WTC11 (cell line): ENCODE measurements at regions not wholly inside any gene's neighbourhood (a gene's known extent, or its start where the extent isn't known, plus 50 kb on each side); places are given as distances from the start of the nearest gene placed in this dataset.

Source experiments
- ATAC-seq: fragments of 200-7000 bp; cut with Tn5 transposase; 2 replicates; pipeline ENCODE4 v1.10.0; 2021; ENCODE audit warnings: mild to moderate bottlenecking, moderate library complexity
- CTCF ChIA-PET: fragments of 300-600 bp; sonication (Branson Sonifier 250); formaldehyde crosslinking; loops from one replicate; lab custom pipeline; 2021; ENCODE audit warnings: antibody characterized with exemption; lab: Charles Lee
- POLR2A ChIA-PET: fragments of 350-600 bp; sonication (Branson Sonifier 250); formaldehyde crosslinking; loops from one replicate; lab custom pipeline; 2021; ENCODE audit warnings: antibody characterized with exemption; lab: Charles Lee
- DNase-seq: peaks from one replicate; pipeline ENCODE4 v3.0.0; 2021; ENCODE audit warnings: low spot score
- H3K27ac Mint-ChIP-seq: 2 replicates; pipeline ENCODE4 v1.8.0; 2021; ENCODE audit warnings: mixed read lengths
- H3K27me3 Mint-ChIP-seq: 2 replicates; pipeline ENCODE4 v1.8.0; 2021; ENCODE audit warnings: low read depth, mild to moderate bottlenecking, moderate library complexity, mixed read lengths
- H3K36me3 Mint-ChIP-seq: 2 replicates; pipeline ENCODE4 v1.8.0; 2021; ENCODE audit warnings: mixed read lengths
- H3K4me1 Mint-ChIP-seq: 2 replicates; pipeline ENCODE4 v1.8.0; 2022; ENCODE audit warnings: mixed read lengths
- H3K4me3 Mint-ChIP-seq: 2 replicates; pipeline ENCODE4 v1.8.0; 2021; ENCODE audit warnings: mild to moderate bottlenecking, moderate library complexity, mixed read lengths
- H3K9me3 Mint-ChIP-seq: 2 replicates; pipeline ENCODE4 v1.8.0; 2021; ENCODE audit warnings: mixed read lengths
- CBFB ChIP-seq: sonication (generic); formaldehyde crosslinking; IDR thresholded peaks from 2 replicates; pipeline ENCODE4 v1.8.1; 2022; ENCODE audit warnings: mild to moderate bottlenecking, low read depth, missing genetic modification reagents
- CREM ChIP-seq: sonication (generic); formaldehyde crosslinking; IDR thresholded peaks from 2 replicates; pipeline ENCODE4 v1.8.1; 2022; ENCODE audit warnings: mild to moderate bottlenecking, missing genetic modification reagents, moderate library complexity
- E2F5 ChIP-seq: sonication (generic); formaldehyde crosslinking; IDR thresholded peaks from 2 replicates; pipeline ENCODE4 v1.8.1; 2022; ENCODE audit warnings: mild to moderate bottlenecking, moderate library complexity, missing genetic modification reagents
- EMX1 ChIP-seq: fragments of 250-450 bp; sonication (Bioruptor Pico); IDR thresholded peaks from 2 replicates; pipeline ENCODE4 v1.8.0; 2021; ENCODE audit warnings: mild to moderate bottlenecking
- ESRRA ChIP-seq: sonication (generic); formaldehyde crosslinking; IDR thresholded peaks from 2 replicates; pipeline ENCODE4 v1.8.1; 2022; ENCODE audit warnings: mild to moderate bottlenecking, missing genetic modification reagents, borderline replicate concordance
- FOXP4 ChIP-seq: sonication (generic); formaldehyde crosslinking; IDR thresholded peaks from 2 replicates; pipeline ENCODE4 v1.8.0; 2022; ENCODE audit warnings: mild to moderate bottlenecking, missing genetic modification reagents
- HMGA2 ChIP-seq: fragments of 250-450 bp; sonication (Bioruptor Pico); IDR thresholded peaks from 2 replicates; pipeline ENCODE4 v1.4.0; 2021; ENCODE audit warnings: mild to moderate bottlenecking, moderate library complexity
- JUN ChIP-seq: sonication (generic); formaldehyde crosslinking; IDR thresholded peaks from 2 replicates; pipeline ENCODE4 v1.8.0; 2023; ENCODE audit warnings: mild to moderate bottlenecking, missing genetic modification reagents
- KAT7 ChIP-seq: sonication (generic); formaldehyde crosslinking; IDR thresholded peaks from 2 replicates; pipeline ENCODE4 v1.8.1; 2023; ENCODE audit warnings: missing genetic modification reagents, mild to moderate bottlenecking, borderline replicate concordance
- MYBL2 ChIP-seq: sonication (generic); formaldehyde crosslinking; IDR thresholded peaks from 2 replicates; pipeline ENCODE4 v1.8.1; 2023; ENCODE audit warnings: mild to moderate bottlenecking, moderate library complexity, missing genetic modification reagents
- NFE2L1 ChIP-seq: sonication (generic); formaldehyde crosslinking; IDR thresholded peaks from 2 replicates; pipeline ENCODE4 v1.8.1; 2023; ENCODE audit warnings: missing genetic modification reagents
- PRRX2 ChIP-seq: fragments of 250-450 bp; sonication (Bioruptor Pico); IDR thresholded peaks from 2 replicates; pipeline ENCODE4 v1.8.0; 2021; ENCODE audit warnings: mild to moderate bottlenecking
- SMAD4 ChIP-seq: sonication (generic); formaldehyde crosslinking; IDR thresholded peaks from 2 replicates; pipeline ENCODE4 v1.8.0; 2022; ENCODE audit warnings: mild to moderate bottlenecking, missing genetic modification reagents
- TEAD4 ChIP-seq: sonication (generic); formaldehyde crosslinking; IDR thresholded peaks from 2 replicates; pipeline ENCODE4 v1.8.0; 2022; ENCODE audit warnings: mild to moderate bottlenecking, missing genetic modification reagents
- ZNF317 ChIP-seq: sonication (generic); formaldehyde crosslinking; IDR thresholded peaks from 2 replicates; pipeline ENCODE4 v1.8.1; 2023; ENCODE audit warnings: low read depth, mild to moderate bottlenecking, moderate library complexity, missing genetic modification reagents, borderline replicate concordance
- ZNF416 ChIP-seq: fragments of 250-450 bp; sonication (Bioruptor Pico); IDR thresholded peaks from 2 replicates; pipeline ENCODE4 v1.9.0; 2021; ENCODE audit warnings: mild to moderate bottlenecking, inconsistent platforms
- TF ChIP-seq, protein P1 (sequence below): sonication (generic); formaldehyde crosslinking; conservative IDR thresholded peaks from 2 replicates; pipeline ENCODE4 v1.8.1; 2023; ENCODE audit warnings: mild to moderate bottlenecking, low read depth, missing genetic modification reagents, moderate library complexity
- TF ChIP-seq, protein P2 (sequence below): sonication (generic); formaldehyde crosslinking; IDR thresholded peaks from 2 replicates; pipeline ENCODE4 v1.8.1; 2023; ENCODE audit warnings: mild to moderate bottlenecking, missing genetic modification reagents
- TF ChIP-seq, protein P3 (sequence below): sonication (generic); formaldehyde crosslinking; IDR thresholded peaks from 2 replicates; pipeline ENCODE4 v1.8.1; 2023; ENCODE audit warnings: mild to moderate bottlenecking, missing genetic modification reagents, moderate library complexity
- TF ChIP-seq, protein P4 (sequence below): sonication (generic); formaldehyde crosslinking; IDR thresholded peaks from 2 replicates; pipeline ENCODE4 v1.8.1; 2022; ENCODE audit warnings: low read depth, mild to moderate bottlenecking, moderate library complexity, missing genetic modification reagents, borderline replicate concordance
- TF ChIP-seq, protein P5 (sequence below): sonication (generic); formaldehyde crosslinking; IDR thresholded peaks from 2 replicates; pipeline ENCODE4 v1.8.1; 2022; ENCODE audit warnings: low read depth, missing genetic modification reagents, borderline replicate concordance
- TF ChIP-seq, protein P6 (sequence below): fragments of 250-450 bp; sonication (Bioruptor Pico); IDR thresholded peaks from 2 replicates; pipeline ENCODE4 v1.8.0; 2021; ENCODE audit warnings: mild to moderate bottlenecking

GRCh38 chr2:239886781-239887180 lies 138.4 kb downstream of the NDUFA10 start:
- no peak for DNase-seq
- Mint-ChIP-seq H3K27ac (no peak overlapping the region), H3K4me1 (peaks cover 9% of the 10 kb centered on the region), H3K27me3 (no peaks in the 10 kb centered on the region; the same call in none of the 2 replicates), H3K4me3 (no peak overlapping the region)
- POLR2A ChIA-PET = no interaction called here
- TF ChIP-seq NFE2L1 (CRISPR knock-in tag) (no peak), E2F5 (CRISPR knock-in tag) (no peak), PRRX2 (CRISPR knock-in tag) (no peak), ESRRA (no peak), ZNF416 (CRISPR knock-in tag) (no peak), KAT7 (no peak), TEAD4 (CRISPR knock-in tag) (no peak), SMAD4 (CRISPR knock-in tag) (no peak)
- TF ChIP-seq, protein P1, sequence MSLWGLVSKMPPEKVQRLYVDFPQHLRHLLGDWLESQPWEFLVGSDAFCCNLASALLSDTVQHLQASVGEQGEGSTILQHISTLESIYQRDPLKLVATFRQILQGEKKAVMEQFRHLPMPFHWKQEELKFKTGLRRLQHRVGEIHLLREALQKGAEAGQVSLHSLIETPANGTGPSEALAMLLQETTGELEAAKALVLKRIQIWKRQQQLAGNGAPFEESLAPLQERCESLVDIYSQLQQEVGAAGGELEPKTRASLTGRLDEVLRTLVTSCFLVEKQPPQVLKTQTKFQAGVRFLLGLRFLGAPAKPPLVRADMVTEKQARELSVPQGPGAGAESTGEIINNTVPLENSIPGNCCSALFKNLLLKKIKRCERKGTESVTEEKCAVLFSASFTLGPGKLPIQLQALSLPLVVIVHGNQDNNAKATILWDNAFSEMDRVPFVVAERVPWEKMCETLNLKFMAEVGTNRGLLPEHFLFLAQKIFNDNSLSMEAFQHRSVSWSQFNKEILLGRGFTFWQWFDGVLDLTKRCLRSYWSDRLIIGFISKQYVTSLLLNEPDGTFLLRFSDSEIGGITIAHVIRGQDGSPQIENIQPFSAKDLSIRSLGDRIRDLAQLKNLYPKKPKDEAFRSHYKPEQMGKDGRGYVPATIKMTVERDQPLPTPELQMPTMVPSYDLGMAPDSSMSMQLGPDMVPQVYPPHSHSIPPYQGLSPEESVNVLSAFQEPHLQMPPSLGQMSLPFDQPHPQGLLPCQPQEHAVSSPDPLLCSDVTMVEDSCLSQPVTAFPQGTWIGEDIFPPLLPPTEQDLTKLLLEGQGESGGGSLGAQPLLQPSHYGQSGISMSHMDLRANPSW (CRISPR knock-in tag) = no peak
- TF ChIP-seq, protein P2, sequence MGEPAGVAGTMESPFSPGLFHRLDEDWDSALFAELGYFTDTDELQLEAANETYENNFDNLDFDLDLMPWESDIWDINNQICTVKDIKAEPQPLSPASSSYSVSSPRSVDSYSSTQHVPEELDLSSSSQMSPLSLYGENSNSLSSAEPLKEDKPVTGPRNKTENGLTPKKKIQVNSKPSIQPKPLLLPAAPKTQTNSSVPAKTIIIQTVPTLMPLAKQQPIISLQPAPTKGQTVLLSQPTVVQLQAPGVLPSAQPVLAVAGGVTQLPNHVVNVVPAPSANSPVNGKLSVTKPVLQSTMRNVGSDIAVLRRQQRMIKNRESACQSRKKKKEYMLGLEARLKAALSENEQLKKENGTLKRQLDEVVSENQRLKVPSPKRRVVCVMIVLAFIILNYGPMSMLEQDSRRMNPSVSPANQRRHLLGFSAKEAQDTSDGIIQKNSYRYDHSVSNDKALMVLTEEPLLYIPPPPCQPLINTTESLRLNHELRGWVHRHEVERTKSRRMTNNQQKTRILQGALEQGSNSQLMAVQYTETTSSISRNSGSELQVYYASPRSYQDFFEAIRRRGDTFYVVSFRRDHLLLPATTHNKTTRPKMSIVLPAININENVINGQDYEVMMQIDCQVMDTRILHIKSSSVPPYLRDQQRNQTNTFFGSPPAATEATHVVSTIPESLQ (CRISPR knock-in tag) = no peak
- TF ChIP-seq, all 79 proteins: peak for 0
- no peak for ATAC-seq
- Mint-ChIP-seq H3K36me3 (peaks cover 14% of the 10 kb centered on the region), H3K9me3 (peaks cover 38% of the 10 kb centered on the region)
- CTCF ChIA-PET = no interaction called here

DNA sequence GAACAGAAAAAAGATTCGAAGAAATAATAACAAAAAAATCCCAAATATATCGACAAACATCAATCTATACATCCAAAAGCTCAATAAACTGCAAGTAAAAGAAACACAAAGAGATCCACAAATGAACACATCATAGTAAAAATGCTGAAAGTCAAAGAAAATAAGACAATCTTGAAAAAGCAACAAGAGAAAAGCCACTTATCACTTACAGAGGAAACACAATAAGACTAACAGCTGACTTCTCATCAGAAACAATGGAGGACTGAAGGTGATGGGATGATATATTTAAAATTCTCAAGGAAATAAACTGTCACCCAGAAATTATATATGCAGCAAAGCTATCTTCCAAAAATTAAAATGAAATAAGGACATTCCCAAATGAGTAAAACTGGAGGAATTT lies 140.3 kb downstream of the NDUFA10 start:
- peaks cover 14% of the 10 kb centered on the region for H3K36me3 Mint-ChIP-seq
- CTCF ChIA-PET = interaction anchor here (0.8 to 1.3 kb wide), 3 partner anchors 18 to 291 kb away, joined by 3 read pairs; no protein-coding TSS in a partner anchor

DNA sequence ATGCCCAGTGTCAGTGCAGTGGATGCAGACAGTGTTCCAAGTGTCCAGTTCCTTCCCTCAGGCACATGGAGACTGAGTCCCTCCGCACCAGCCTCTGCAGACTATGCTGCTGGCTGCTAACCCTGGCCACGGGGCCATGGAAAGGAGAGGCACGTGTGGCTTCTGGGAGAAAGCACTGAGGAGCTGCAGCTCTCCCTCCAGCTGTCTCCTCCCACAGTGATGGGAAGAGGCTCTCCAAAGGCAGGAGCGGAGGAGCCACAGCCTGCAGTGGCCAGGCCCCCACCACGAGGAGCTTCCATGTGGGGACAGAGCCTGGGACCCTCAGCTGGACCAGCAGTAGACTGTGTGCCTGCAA lies 141.1 kb downstream of the NDUFA10 start:
- Mint-ChIP-seq H3K9me3 (peaks cover 38% of the 10 kb centered on the region), H3K4me3 (no peak overlapping the region), H3K4me1 (peaks cover 9% of the 10 kb centered on the region), H3K27me3 (no peaks in the 10 kb centered on the region; the same call in none of the 2 replicates), H3K27ac (no peak overlapping the region), H3K36me3 (peaks cover 14% of the 10 kb centered on the region)
- POLR2A ChIA-PET = no interaction called here
- ATAC-seq (no peak), DNase-seq (no peak)
- CTCF ChIA-PET = interaction anchor here (0.9 kb wide), 1 partner anchor 60 kb away, joined by 3 read pairs; no protein-coding TSS in a partner anchor
- TF ChIP-seq HMGA2 (CRISPR knock-in tag) (no peak), CREM (CRISPR knock-in tag) (no peak), PRRX2 (CRISPR knock-in tag) (no peak), CBFB (CRISPR knock-in tag) (no peak), FOXP4 (no peak), JUN (no peak)
- TF ChIP-seq, protein P3, sequence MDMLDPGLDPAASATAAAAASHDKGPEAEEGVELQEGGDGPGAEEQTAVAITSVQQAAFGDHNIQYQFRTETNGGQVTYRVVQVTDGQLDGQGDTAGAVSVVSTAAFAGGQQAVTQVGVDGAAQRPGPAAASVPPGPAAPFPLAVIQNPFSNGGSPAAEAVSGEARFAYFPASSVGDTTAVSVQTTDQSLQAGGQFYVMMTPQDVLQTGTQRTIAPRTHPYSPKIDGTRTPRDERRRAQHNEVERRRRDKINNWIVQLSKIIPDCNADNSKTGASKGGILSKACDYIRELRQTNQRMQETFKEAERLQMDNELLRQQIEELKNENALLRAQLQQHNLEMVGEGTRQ (CRISPR knock-in tag) = no peak
- TF ChIP-seq, protein P4, sequence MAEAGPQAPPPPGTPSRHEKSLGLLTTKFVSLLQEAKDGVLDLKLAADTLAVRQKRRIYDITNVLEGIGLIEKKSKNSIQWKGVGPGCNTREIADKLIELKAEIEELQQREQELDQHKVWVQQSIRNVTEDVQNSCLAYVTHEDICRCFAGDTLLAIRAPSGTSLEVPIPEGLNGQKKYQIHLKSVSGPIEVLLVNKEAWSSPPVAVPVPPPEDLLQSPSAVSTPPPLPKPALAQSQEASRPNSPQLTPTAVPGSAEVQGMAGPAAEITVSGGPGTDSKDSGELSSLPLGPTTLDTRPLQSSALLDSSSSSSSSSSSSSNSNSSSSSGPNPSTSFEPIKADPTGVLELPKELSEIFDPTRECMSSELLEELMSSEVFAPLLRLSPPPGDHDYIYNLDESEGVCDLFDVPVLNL (CRISPR knock-in tag) = no peak
- TF ChIP-seq, protein P5, sequence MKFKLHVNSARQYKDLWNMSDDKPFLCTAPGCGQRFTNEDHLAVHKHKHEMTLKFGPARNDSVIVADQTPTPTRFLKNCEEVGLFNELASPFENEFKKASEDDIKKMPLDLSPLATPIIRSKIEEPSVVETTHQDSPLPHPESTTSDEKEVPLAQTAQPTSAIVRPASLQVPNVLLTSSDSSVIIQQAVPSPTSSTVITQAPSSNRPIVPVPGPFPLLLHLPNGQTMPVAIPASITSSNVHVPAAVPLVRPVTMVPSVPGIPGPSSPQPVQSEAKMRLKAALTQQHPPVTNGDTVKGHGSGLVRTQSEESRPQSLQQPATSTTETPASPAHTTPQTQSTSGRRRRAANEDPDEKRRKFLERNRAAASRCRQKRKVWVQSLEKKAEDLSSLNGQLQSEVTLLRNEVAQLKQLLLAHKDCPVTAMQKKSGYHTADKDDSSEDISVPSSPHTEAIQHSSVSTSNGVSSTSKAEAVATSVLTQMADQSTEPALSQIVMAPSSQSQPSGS (CRISPR knock-in tag) = no peak

More for the DNA sequence above, 140.3 kb downstream of the NDUFA10 start:
- H3K4me1 Mint-ChIP-seq = peaks cover 9% of the 10 kb centered on the region
- H3K9me3 Mint-ChIP-seq = peaks cover 38% of the 10 kb centered on the region
- DNase-seq = no peak
- H3K27ac Mint-ChIP-seq = no peak overlapping the region
- H3K27me3 Mint-ChIP-seq = no peaks in the 10 kb centered on the region; the same call in none of the 2 replicates
- peak; percentile 98 for TF ChIP-seq ZNF317 (CRISPR knock-in tag)
- TF ChIP-seq, protein P6, sequence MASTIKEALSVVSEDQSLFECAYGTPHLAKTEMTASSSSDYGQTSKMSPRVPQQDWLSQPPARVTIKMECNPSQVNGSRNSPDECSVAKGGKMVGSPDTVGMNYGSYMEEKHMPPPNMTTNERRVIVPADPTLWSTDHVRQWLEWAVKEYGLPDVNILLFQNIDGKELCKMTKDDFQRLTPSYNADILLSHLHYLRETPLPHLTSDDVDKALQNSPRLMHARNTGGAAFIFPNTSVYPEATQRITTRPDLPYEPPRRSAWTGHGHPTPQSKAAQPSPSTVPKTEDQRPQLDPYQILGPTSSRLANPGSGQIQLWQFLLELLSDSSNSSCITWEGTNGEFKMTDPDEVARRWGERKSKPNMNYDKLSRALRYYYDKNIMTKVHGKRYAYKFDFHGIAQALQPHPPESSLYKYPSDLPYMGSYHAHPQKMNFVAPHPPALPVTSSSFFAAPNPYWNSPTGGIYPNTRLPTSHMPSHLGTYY = no peak
- no peak for TF ChIP-seq MYBL2
- no peak for TF ChIP-seq EMX1 (CRISPR knock-in tag)
- POLR2A ChIA-PET = no interaction called here
- H3K4me3 Mint-ChIP-seq = no peak overlapping the region
- no peak for ATAC-seq
